Hepatic stellate cell (primary cell): ENCODE measurements at regions not wholly inside any gene's neighbourhood (a gene's known extent, or its start where the extent isn't known, plus 50 kb on each side); places are given as distances from the start of the nearest gene placed in this dataset.
"Not testable (repeated sequence)": the region's sequence is repeated elsewhere in the genome, so short reads cannot be mapped to it uniquely, and the experiment has no call there.

Experiments used
- DNase-seq: peaks from one replicate; pipeline ENCODE4 v3.0.0; 2011; ENCODE audit warnings: low spot score

GRCh38 chr18:997499-997898, 92.8 kb downstream of the ADCYAP1 start:
- DNase-seq = no peak

- DNase-seq = no peak
Measured at GRCh38 chr18:998936-999335, 94.3 kb downstream of the ADCYAP1 start.

GRCh38 chr18:1002653-1003178, 98.0 kb downstream of the ADCYAP1 start:
- no peak for DNase-seq

GRCh38 chr18:1003499-1003898, 98.8 kb downstream of the ADCYAP1 start:
- no peak for DNase-seq

- no peak for DNase-seq
Measured at GRCh38 chr18:1006304-1006703, 101.6 kb downstream of the ADCYAP1 start.

- no peak for DNase-seq
Measured at GRCh38 chr18:1006965-1007364, 102.3 kb downstream of the ADCYAP1 start.

- no peak for DNase-seq
Measured at GRCh38 chr18:1011349-1011748, 106.7 kb downstream of the ADCYAP1 start.

GRCh38 chr18:1012775-1013174, 108.1 kb downstream of the ADCYAP1 start:
- no peak for DNase-seq

GRCh38 chr18:1013951-1014350, 109.3 kb downstream of the ADCYAP1 start:
- no peak for DNase-seq

- DNase-seq = no peak
Measured at GRCh38 chr18:1014509-1014908, 109.8 kb downstream of the ADCYAP1 start.

- no peak for DNase-seq
Measured at GRCh38 chr18:1014951-1015624, 110.4 kb downstream of the ADCYAP1 start.

- no peak for DNase-seq
Measured at GRCh38 chr18:1015777-1016176, 111.1 kb downstream of the ADCYAP1 start.

- no peak for DNase-seq
Measured at GRCh38 chr18:1017227-1018058, 112.8 kb downstream of the ADCYAP1 start.

- DNase-seq = no peak
Measured at GRCh38 chr18:1018181-1018681, 113.6 kb downstream of the ADCYAP1 start.

GRCh38 chr18:1019191-1019590, 114.5 kb downstream of the ADCYAP1 start:
- no peak for DNase-seq

- DNase-seq = no peak
Measured at GRCh38 chr18:1020731-1021344, 116.2 kb downstream of the ADCYAP1 start.

GRCh38 chr18:1026930-1027329, 122.3 kb downstream of the ADCYAP1 start:
- no peak for DNase-seq

- not testable (repeated sequence) for DNase-seq
Measured at GRCh38 chr18:1033092-1033491, 128.4 kb downstream of the ADCYAP1 start.

- DNase-seq = no peak
Measured at GRCh38 chr18:1034971-1035370, 130.3 kb downstream of the ADCYAP1 start.

GRCh38 chr18:1036926-1037325, 132.3 kb downstream of the ADCYAP1 start:
- no peak for DNase-seq

- DNase-seq = no peak
Measured at GRCh38 chr18:1037776-1038175, 133.1 kb downstream of the ADCYAP1 start.

- no peak for DNase-seq
Measured at GRCh38 chr18:1039421-1039820, 134.8 kb downstream of the ADCYAP1 start.

GRCh38 chr18:1043039-1043438, 138.4 kb downstream of the ADCYAP1 start:
- DNase-seq = not testable (repeated sequence)
